GM23338 (cell line): ENCODE measurements at regions not wholly inside any gene's neighbourhood (a gene's known extent, or its start where the extent isn't known, plus 50 kb on each side); places are given as distances from the start of the nearest gene placed in this dataset.

Source experiments
- ATAC-seq: fragments of 200-7000 bp; cut with Tn5 transposase; 3 replicates; pipeline ENCODE4 v1.9.1; 2020
- DNase-seq: peaks from one replicate; pipeline ENCODE4 v3.0.0-alpha.2; 2015; ENCODE audit warnings: low spot score
- H2AFZ ChIP-seq: fragments of 200-600 bp; sonication (generic); 2 replicates; pipeline ENCODE4 v1.8.0; 2016; ENCODE audit warnings: antibody characterized with exemption, mild to moderate bottlenecking, moderate library complexity
- H3F3A ChIP-seq: fragments of 200-600 bp; sonication (generic); replicated peaks from 2 replicates; pipeline ENCODE4 v1.8.0; 2017; ENCODE audit warnings: antibody characterized with exemption, mixed run types, low read depth
- H3K27ac ChIP-seq: fragments of 200-600 bp; sonication (generic); 2 replicates; pipeline ENCODE4 v1.6.1; 2016; ENCODE audit warnings: low read depth
- H3K27me3 ChIP-seq: fragments of 200-600 bp; sonication (generic); 2 replicates; pipeline ENCODE4 v1.8.0; 2016; ENCODE audit warnings: mild to moderate bottlenecking, mixed run types, moderate library complexity; ENCODE audit not compliant: insufficient read depth
- H3K36me3 ChIP-seq: fragments of 200-600 bp; sonication (generic); 2 replicates; pipeline ENCODE4 v1.8.0; 2016; ENCODE audit warnings: mild to moderate bottlenecking; ENCODE audit not compliant: insufficient read depth
- H3K4me1 ChIP-seq: fragments of 200-600 bp; sonication (generic); 2 replicates; pipeline ENCODE4 v1.8.0; 2016; ENCODE audit warnings: mild to moderate bottlenecking, moderate library complexity; ENCODE audit not compliant: insufficient read depth
- H3K4me2 ChIP-seq: fragments of 200-600 bp; sonication (generic); 2 replicates; pipeline ENCODE4 v1.7.1; 2017; ENCODE audit warnings: mixed run types
- H3K4me3 ChIP-seq: fragments of 200-600 bp; sonication (generic); 2 replicates; pipeline ENCODE4 v1.6.1; 2016; ENCODE audit warnings: mixed run types
- H3K79me2 ChIP-seq: fragments of 200-600 bp; sonication (generic); replicated peaks from 2 replicates; pipeline ENCODE4 v1.8.0; 2017; ENCODE audit warnings: mild to moderate bottlenecking; ENCODE audit not compliant: insufficient read depth
- H3K9me2 ChIP-seq: fragments of 200-600 bp; sonication (generic); 2 replicates; pipeline ENCODE4 v1.8.0; 2017; ENCODE audit not compliant: insufficient read depth
- H4K20me1 ChIP-seq: fragments of 200-600 bp; sonication (generic); replicated peaks from 2 replicates; pipeline ENCODE4 v1.8.0; 2017; ENCODE audit warnings: mild to moderate bottlenecking; ENCODE audit not compliant: insufficient read depth
- H3K27ac Mint-ChIP-seq: 2 replicates; pipeline ENCODE4 v1.8.0; 2020; ENCODE audit warnings: inconsistent platforms, mild to moderate bottlenecking, moderate library complexity, mixed read lengths
- H3K27me3 Mint-ChIP-seq: 3 replicates; pipeline ENCODE4 v1.8.0; 2022; ENCODE audit warnings: low read depth, mild to moderate bottlenecking, moderate library complexity, mixed read lengths, inconsistent platforms; ENCODE audit not compliant: insufficient read depth, poor library complexity
- H3K36me3 Mint-ChIP-seq: 3 replicates; pipeline ENCODE4 v1.8.0; 2021; ENCODE audit warnings: low read depth, mild to moderate bottlenecking, inconsistent platforms, moderate library complexity, mixed read lengths
- H3K4me1 Mint-ChIP-seq: 3 replicates; pipeline ENCODE4 v1.8.0; 2020; ENCODE audit warnings: mild to moderate bottlenecking, inconsistent platforms, mixed read lengths
- H3K4me3 Mint-ChIP-seq: 3 replicates; pipeline ENCODE4 v1.8.0; 2021; ENCODE audit warnings: moderate library complexity, mild to moderate bottlenecking, inconsistent platforms, mixed read lengths
- H3K9me3 Mint-ChIP-seq: 3 replicates; pipeline ENCODE4 v1.8.0; 2020; ENCODE audit warnings: moderate library complexity, mild to moderate bottlenecking, inconsistent platforms, mixed read lengths
- CREB1 ChIP-seq: fragments of 250-450 bp; sonication (Bioruptor Pico); IDR thresholded peaks from 2 replicates; pipeline ENCODE4 v1.5.0; 2020; ENCODE audit warnings: low read depth, mild to moderate bottlenecking, moderate library complexity
- EZH2phosphoT487 ChIP-seq: fragments of 200-600 bp; sonication (generic); IDR thresholded peaks from one replicate; pipeline ENCODE4 v1.8.1; 2018; ENCODE audit warnings: antibody characterized with exemption; ENCODE audit not compliant: unreplicated experiment
- JUNB ChIP-seq: IDR thresholded peaks from one replicate; pipeline ENCODE4 v1.6.1; 2016; ENCODE audit warnings: antibody characterized with exemption; ENCODE audit not compliant: unreplicated experiment
- NANOG ChIP-seq: IDR thresholded peaks from 2 replicates; pipeline ENCODE4 v1.6.1; 2016; ENCODE audit warnings: antibody characterized with exemption, borderline replicate concordance
- STAT1 ChIP-seq: IDR thresholded peaks from one replicate; pipeline ENCODE4 v1.6.1; 2016; ENCODE audit warnings: antibody characterized with exemption; ENCODE audit not compliant: unreplicated experiment
- ZNF114 ChIP-seq: fragments of 250-450 bp; sonication (Bioruptor Pico); IDR thresholded peaks from 2 replicates; pipeline ENCODE4 v1.5.0; 2020; ENCODE audit warnings: mild to moderate bottlenecking, moderate library complexity
- TF ChIP-seq, protein P1 (sequence below): IDR thresholded peaks from 2 replicates; pipeline ENCODE4 v1.6.1; 2016; ENCODE audit warnings: antibody characterized with exemption
- TF ChIP-seq, protein P2 (sequence below), 2 experiments: fragments of 200-600 bp in 1 of 2; sonication (generic) in 1 of 2; conservative IDR thresholded peaks; 2 replicates each; pipeline versions ENCODE4 v1.5.1 to v1.6.1; 2016 to 2017; ENCODE audit warnings: antibody characterized with exemption in 2 of 2, low read depth in 2 of 2, mild to moderate bottlenecking in 2 of 2, moderate library complexity in 1 of 2

DNA sequence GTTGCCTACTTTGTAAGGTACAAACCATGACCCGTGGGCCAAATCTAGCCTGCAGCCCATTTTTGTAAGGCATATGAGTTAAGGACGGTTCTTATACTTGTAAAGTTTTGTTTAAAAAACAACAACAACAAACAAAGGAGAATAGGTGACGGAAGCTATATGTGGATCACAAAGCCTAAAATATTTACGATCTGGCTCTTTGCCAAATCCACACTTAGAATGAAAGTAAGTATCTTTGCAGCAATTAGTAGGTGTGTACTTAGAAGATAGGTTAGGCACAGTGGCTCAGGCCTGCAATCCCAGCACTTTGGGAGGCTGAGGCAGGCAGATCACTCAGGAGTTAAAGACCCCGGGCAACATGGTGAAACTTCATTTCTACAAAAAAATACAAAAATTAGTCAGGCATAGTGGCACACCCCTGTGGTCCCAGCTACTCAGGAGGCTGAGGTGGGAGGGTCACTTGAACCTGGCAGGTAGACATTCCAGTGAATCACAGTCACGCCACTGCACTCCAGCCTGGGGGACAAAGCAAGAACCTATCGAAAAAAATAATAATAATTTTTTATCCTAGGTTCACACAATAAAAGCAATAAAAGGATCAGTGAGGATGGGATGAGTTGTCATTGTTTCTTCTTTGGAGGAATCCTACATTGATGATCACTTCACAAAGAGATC lies 57.8 kb upstream of the CTAGE1 start (continued):
- TF ChIP-seq JUNB (no peak), EZH2phosphoT487 (no peak)
- TF ChIP-seq, protein P1, sequence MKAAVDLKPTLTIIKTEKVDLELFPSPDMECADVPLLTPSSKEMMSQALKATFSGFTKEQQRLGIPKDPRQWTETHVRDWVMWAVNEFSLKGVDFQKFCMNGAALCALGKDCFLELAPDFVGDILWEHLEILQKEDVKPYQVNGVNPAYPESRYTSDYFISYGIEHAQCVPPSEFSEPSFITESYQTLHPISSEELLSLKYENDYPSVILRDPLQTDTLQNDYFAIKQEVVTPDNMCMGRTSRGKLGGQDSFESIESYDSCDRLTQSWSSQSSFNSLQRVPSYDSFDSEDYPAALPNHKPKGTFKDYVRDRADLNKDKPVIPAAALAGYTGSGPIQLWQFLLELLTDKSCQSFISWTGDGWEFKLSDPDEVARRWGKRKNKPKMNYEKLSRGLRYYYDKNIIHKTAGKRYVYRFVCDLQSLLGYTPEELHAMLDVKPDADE, result no peak

DNA sequence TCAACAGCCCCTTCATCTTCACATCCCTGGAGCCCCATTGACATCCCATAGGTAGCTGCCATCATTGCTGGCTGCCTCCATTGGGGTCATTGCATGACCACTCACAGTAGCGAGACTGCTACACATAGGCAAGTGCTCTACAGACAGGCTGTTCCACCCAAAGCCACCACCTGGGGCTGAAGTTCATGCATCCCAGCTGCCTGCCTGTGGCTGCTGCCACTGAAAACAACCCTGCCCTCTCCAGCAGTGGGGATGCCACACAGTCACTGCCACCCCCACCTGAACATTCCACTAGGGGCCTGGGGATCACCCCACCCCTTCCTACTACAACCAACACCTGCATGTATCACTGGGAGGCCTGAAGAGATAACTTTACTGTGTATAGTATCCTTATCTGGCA lies 59.5 kb upstream of the CTAGE1 start:
- Histone ChIP-seq H3K9me2 (0 out of 2 replicates have a peak, but pooled peaks cover 11% of the 10 kb centered on the region), H3K79me2 (no peaks in the 10 kb centered on the region), H3F3A (no peaks in the 10 kb centered on the region), H3K4me1 (no peaks in the 10 kb centered on the region), H3K27ac (no peak overlapping the region), H3K36me3 (no peaks in the 10 kb centered on the region), H2AFZ (no peak overlapping the region), H3K4me3 (no peak overlapping the region), H3K4me2 (no peak overlapping the region), H3K27me3 (no peaks in the 10 kb centered on the region), H4K20me1 (no peaks in the 10 kb centered on the region)
- DNase-seq, result no peak
- no peak overlapping the region for H3K27ac Mint-ChIP-seq
- H3K9me3 Mint-ChIP-seq, result no peaks in the 10 kb centered on the region
- H3K4me1 Mint-ChIP-seq, result no peaks in the 10 kb centered on the region
- TF ChIP-seq STAT1 (no peak), CREB1 (no peak), ZNF114 (CRISPR knock-in tag) (no peak)
- TF ChIP-seq, protein P2, sequence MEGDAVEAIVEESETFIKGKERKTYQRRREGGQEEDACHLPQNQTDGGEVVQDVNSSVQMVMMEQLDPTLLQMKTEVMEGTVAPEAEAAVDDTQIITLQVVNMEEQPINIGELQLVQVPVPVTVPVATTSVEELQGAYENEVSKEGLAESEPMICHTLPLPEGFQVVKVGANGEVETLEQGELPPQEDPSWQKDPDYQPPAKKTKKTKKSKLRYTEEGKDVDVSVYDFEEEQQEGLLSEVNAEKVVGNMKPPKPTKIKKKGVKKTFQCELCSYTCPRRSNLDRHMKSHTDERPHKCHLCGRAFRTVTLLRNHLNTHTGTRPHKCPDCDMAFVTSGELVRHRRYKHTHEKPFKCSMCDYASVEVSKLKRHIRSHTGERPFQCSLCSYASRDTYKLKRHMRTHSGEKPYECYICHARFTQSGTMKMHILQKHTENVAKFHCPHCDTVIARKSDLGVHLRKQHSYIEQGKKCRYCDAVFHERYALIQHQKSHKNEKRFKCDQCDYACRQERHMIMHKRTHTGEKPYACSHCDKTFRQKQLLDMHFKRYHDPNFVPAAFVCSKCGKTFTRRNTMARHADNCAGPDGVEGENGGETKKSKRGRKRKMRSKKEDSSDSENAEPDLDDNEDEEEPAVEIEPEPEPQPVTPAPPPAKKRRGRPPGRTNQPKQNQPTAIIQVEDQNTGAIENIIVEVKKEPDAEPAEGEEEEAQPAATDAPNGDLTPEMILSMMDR (conservative IDR thresholded peaks at IDR 0.05; ENCODE audit: low read depth in 2 of 2), result no peak
- no peak overlapping the region for H3K4me3 Mint-ChIP-seq
- ATAC-seq, result no peak
- peaks cover 2% of the 10 kb centered on the region for H3K27me3 Mint-ChIP-seq
- no peaks in the 10 kb centered on the region for H3K36me3 Mint-ChIP-seq

DNA sequence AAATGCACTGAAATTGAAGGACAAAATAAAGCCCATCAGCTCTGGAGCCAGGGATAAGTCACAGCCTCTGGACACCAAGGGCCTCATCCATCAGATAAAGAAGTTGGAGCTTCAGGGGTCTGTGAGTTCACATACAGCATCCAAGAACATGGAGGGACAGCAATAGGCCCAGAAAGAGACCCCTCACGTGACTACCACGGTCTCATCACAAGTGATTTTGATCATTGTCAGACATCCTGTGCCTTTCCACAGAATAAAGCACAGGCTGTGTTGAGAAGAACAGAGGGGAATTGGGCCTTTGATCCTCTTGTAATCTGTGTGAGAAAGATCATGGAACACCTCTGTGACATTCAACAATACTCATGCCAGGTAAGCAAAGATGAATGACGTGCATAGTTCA lies 65.2 kb upstream of the CTAGE1 start:
- Histone ChIP-seq H3K27ac (no peak overlapping the region), H2AFZ (no peak overlapping the region), H3K4me2 (no peak overlapping the region), H3K27me3 (no peaks in the 10 kb centered on the region), H3K36me3 (no peaks in the 10 kb centered on the region), H4K20me1 (no peaks in the 10 kb centered on the region), H3K9me2 (0 out of 2 replicates have a peak, but pooled peaks cover 7% of the 10 kb centered on the region), H3K79me2 (no peaks in the 10 kb centered on the region), H3K4me3 (no peak overlapping the region), H3F3A (no peaks in the 10 kb centered on the region), H3K4me1 (no peaks in the 10 kb centered on the region)
- ATAC-seq (no peak), DNase-seq (no peak)
- no peaks in the 10 kb centered on the region for H3K27me3 Mint-ChIP-seq
- H3K27ac Mint-ChIP-seq, result no peak overlapping the region; the same call in 1 of the 2 replicates
- H3K4me3 Mint-ChIP-seq, result no peak overlapping the region
- TF ChIP-seq NANOG, result no peak
- H3K4me1 Mint-ChIP-seq, result no peaks in the 10 kb centered on the region
- H3K9me3 Mint-ChIP-seq, result no peaks in the 10 kb centered on the region
- H3K36me3 Mint-ChIP-seq, result no peaks in the 10 kb centered on the region
